ENCODE measurements at regions not wholly inside any gene's neighbourhood (a gene's known extent, or its start where the extent isn't known, plus 50 kb on each side); places are given as distances from the start of the nearest gene placed in this dataset.

GRCh38 chr11:119860561-119861094 is 131.6 kb upstream of the NECTIN1 start:
- TF ChIP-seq POLR2AphosphoS5 (IDR thresholded peaks at IDR 0.05; ENCODE audit: low read depth) = no peak
- TF ChIP-seq CTCF (conservative IDR thresholded peaks at IDR 0.05; ENCODE audit: low read depth in 2 of 2) = no peak
- TF ChIP-seq EZH2phosphoT487 (IDR thresholded peaks at IDR 0.05; ENCODE audit: unreplicated experiment) = no peak
- no peak for TF ChIP-seq REST (IDR thresholded peaks at IDR 0.05; ENCODE audit: unreplicated experiment)
- TF ChIP-seq EZH2 (IDR thresholded peaks at IDR 0.05; ENCODE audit: low read depth, unreplicated experiment) = no peak
- no peak for TF ChIP-seq ZNF331 (CRISPR knock-in tag; IDR thresholded peaks at IDR 0.05; ENCODE audit: low read depth)
- no peak for TF ChIP-seq ZNF114 (CRISPR knock-in tag; IDR thresholded peaks at IDR 0.05)
- no peak for TF ChIP-seq JUNB (IDR thresholded peaks at IDR 0.05; ENCODE audit: unreplicated experiment)
- no peak for TF ChIP-seq STAT1 (IDR thresholded peaks at IDR 0.05; ENCODE audit: unreplicated experiment)
- TF ChIP-seq NANOG (IDR thresholded peaks at IDR 0.05; ENCODE audit: borderline replicate concordance) = no peak
- TF ChIP-seq ETS1 (IDR thresholded peaks at IDR 0.05) = no peak
- TF ChIP-seq CREB1 (CRISPR knock-in tag; IDR thresholded peaks at IDR 0.05; ENCODE audit: low read depth) = no peak
- no peak for TF ChIP-seq ZNF462 (CRISPR knock-in tag; IDR thresholded peaks at IDR 0.05)
